ENCODE measurements at regions not wholly inside any gene's neighbourhood (a gene's known extent, or its start where the extent isn't known, plus 50 kb on each side); places are given as distances from the start of the nearest gene placed in this dataset.

DNA sequence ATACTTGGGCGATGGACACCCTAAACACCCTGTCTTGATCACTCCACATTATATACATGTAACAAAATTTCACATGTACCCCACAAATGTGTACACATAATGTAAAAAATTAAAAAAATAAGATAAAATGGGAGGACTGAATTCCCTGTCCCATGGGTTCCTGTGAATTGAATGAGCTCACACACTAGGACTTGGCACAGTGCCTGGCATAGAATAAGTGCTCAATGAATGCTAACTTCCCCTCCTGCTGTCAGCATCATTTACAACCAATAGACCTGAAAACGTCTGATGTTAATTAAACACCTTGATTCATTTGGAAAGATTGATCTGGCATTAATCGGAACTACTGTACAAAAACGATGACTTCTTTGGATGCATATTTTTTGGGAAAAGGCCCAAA is 117.3 kb upstream of the ZNF438 start:
- TF ChIP-seq, protein P1, sequence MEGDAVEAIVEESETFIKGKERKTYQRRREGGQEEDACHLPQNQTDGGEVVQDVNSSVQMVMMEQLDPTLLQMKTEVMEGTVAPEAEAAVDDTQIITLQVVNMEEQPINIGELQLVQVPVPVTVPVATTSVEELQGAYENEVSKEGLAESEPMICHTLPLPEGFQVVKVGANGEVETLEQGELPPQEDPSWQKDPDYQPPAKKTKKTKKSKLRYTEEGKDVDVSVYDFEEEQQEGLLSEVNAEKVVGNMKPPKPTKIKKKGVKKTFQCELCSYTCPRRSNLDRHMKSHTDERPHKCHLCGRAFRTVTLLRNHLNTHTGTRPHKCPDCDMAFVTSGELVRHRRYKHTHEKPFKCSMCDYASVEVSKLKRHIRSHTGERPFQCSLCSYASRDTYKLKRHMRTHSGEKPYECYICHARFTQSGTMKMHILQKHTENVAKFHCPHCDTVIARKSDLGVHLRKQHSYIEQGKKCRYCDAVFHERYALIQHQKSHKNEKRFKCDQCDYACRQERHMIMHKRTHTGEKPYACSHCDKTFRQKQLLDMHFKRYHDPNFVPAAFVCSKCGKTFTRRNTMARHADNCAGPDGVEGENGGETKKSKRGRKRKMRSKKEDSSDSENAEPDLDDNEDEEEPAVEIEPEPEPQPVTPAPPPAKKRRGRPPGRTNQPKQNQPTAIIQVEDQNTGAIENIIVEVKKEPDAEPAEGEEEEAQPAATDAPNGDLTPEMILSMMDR (IDR thresholded peaks at IDR 0.05): no peak
- ATAC-seq: no peak
- no peak for DNase-seq
- H3K27ac ChIP-seq: no peak overlapping the region
- no peaks in the 10 kb centered on the region for H3K36me3 ChIP-seq
- H3K4me3 ChIP-seq: no peak overlapping the region
- no peaks in the 10 kb centered on the region for H3K27me3 ChIP-seq
- intact Hi-C loops (cut with DNase I): no loop called here
- peaks cover 3 to 5% of the 10 kb centered on the region in 2 donors for H3K4me1 ChIP-seq
- H3K9me3 ChIP-seq: no peaks in the 10 kb centered on the region

DNA sequence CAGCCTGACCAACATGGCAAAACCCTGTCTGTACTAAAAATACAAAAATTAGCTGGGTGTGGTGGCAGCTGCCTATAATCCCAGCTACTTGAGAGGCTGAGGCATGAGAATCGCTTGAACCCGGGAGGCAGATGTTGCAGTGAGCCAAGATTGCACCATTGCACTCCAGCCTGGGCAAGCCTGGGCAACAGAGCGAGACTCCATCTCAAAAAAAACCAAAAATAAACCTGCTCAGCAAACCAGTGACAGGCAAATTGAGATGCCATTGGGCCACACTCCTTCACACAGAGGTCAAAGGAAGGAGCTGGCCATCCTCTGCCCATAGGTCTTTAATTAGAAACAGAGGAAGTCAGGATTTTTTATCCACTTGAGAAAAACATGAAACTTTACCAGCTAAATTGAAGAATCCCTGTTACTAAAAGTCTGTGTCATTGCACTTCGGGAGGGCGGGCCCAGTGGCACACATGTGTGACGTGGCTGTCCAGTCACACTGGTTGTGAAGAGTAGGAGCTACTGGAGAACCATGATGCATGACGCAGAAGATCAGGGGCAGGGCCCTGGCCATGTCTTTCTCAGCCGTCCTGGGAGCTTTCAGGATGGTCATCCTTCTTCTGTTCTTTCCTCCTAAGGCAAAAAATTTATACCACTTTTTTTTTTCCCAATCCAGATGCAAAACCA is 118.3 kb upstream of the ZNF438 start:
- no peak for DNase-seq
- Histone ChIP-seq H3K4me3 (no peak overlapping the region), H3K36me3 (no peaks in the 10 kb centered on the region), H3K9me3 (no peaks in the 10 kb centered on the region), H3K4me1 (peaks cover 3 to 5% of the 10 kb centered on the region in 2 donors), H3K27ac (no peak overlapping the region), H3K27me3 (no peaks in the 10 kb centered on the region)
- intact Hi-C loops (cut with DNase I): no loop called here
- TF ChIP-seq, protein P1 (IDR thresholded peaks at IDR 0.05): no peak
- ATAC-seq: no peak

DNA sequence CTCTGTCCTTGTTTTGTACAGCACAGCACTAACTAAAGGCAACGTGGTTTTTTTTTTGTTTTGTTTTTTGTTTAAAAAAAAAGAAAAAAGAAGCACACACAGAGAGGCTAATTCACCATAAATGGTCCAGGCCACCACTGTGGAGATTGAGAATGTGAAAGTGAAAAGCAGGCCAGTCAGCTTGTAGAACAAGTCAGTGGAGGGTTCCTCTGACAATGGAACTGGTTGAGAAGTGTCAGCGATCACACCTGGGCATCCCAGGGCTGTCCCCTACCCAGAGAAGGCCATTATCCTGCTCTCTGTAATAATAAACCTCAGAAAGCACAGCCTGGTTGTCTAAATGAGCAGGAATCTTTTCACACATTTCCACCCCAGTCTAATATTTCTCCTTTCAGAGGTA is 119.6 kb upstream of the ZNF438 start:
- no peaks in the 10 kb centered on the region for H3K9me3 ChIP-seq
- H3K27me3 ChIP-seq: no peaks in the 10 kb centered on the region
- DNase-seq (no peak), ATAC-seq (no peak)
- peaks cover 0 to 5% of the 10 kb centered on the region in 2 donors for H3K4me1 ChIP-seq
- intact Hi-C loops (cut with DNase I): no loop called here
- no peaks in the 10 kb centered on the region for H3K36me3 ChIP-seq
- H3K4me3 ChIP-seq: no peak overlapping the region
- TF ChIP-seq, protein P1 (IDR thresholded peaks at IDR 0.05): no peak
- H3K27ac ChIP-seq: no peak overlapping the region

DNA sequence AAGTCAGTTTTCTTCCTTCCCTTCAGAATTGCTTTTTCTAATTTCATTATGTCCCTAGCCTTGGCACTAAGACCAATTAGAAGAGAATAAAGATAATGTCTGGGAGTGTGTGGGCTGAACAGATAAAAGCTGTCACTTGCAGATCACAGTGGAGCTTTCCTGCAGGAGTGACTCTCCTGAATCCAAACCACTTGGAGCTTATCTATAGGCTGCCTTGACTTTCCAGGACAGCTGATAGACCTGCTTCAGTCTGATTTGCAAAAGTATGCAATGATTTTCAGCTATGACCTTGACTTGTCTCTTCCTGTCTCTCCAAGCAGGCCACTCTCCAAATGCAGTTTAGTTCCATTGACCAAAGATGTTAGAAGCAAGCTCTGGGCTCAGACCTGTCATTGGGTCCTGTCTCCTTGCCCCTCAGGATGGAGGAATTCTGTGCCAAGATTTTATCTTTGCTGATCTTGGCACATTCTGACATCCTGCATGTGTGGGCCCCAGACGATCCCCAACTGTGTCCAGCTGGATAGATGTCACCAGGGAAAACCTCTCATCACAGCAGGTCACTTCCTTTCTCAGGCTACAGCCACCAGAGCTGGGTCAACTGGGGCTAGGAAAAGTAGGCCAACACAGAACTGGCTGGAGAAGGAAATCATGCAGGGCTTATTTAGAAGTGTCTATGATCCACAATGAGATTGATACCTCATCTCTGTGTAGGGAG is 120.9 kb upstream of the ZNF438 start:
- H3K27ac ChIP-seq: no peak overlapping the region
- no peak for DNase-seq
- intact Hi-C loops (cut with DNase I): no loop called here
- TF ChIP-seq, protein P1 (IDR thresholded peaks at IDR 0.05): no peak
- no peaks in the 10 kb centered on the region for H3K4me1 ChIP-seq
- H3K4me3 ChIP-seq: no peak overlapping the region
- no peaks in the 10 kb centered on the region for H3K9me3 ChIP-seq
- no peaks in the 10 kb centered on the region for H3K36me3 ChIP-seq
- no peak for ATAC-seq
- no peaks in the 10 kb centered on the region for H3K27me3 ChIP-seq

DNA sequence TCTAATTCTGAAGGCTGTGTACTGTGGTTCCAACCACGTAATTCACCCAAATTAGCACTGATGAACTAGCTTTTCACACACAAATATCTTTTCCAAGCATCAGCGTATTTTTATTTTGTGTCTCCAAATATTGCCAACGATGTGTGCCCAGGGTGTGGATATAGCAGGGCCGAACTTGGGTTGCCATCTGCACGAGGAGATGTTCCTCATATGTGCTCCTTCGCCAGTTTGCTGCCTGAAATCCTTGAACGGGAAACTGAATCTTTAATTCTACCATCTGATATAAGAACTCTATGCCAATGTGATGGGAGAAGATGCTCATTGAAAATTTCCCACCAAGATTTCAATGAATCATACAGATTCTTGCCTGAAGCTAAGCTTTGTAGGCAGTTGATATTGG is 121.5 kb upstream of the ZNF438 start:
- TF ChIP-seq, protein P1 (IDR thresholded peaks at IDR 0.05): no peak
- intact Hi-C loops (cut with DNase I): no loop called here
- no peak overlapping the region for H3K27ac ChIP-seq

More for the DNA sequence above, 121.5 kb upstream of the ZNF438 start:
- ATAC-seq: no peak
- Histone ChIP-seq H3K36me3 (no peaks in the 10 kb centered on the region), H3K9me3 (no peaks in the 10 kb centered on the region), H3K4me1 (no peaks in the 10 kb centered on the region), H3K4me3 (no peak overlapping the region), H3K27me3 (no peaks in the 10 kb centered on the region)
- DNase-seq: no peak

All from left lung (tissue), 4 donors.